ENCODE measurements at regions not wholly inside any gene's neighbourhood (a gene's known extent, or its start where the extent isn't known, plus 50 kb on each side); places are given as distances from the start of the nearest gene placed in this dataset.

GRCh38 chr5:171629628-171630349 is 155.8 kb upstream of the SMIM23 start:
- peak; percentile 78 for TF ChIP-seq CTCF (conservative IDR thresholded peaks at IDR 0.05; ENCODE audit: low read depth, low read length)
- peak overlapping the region; percentile 41 for H3K4me3 ChIP-seq (ENCODE audit: low read depth, low read length)
- DNase-seq (ENCODE audit: low read depth) = peak; percentile 65

GRCh38 chr5:171630350-171631065 is 155.1 kb upstream of the SMIM23 start:
- peak overlapping the region; percentile 11 for H3K4me3 ChIP-seq (ENCODE audit: low read depth, low read length)
- no peak for TF ChIP-seq CTCF (conservative IDR thresholded peaks at IDR 0.05; ENCODE audit: low read depth, low read length)
- no peak for DNase-seq (ENCODE audit: low read depth)

- no peak for DNase-seq (ENCODE audit: low read depth)
Measured at GRCh38 chr5:171632616-171633015, 153.0 kb upstream of the SMIM23 start.

GRCh38 chr5:171633776-171634470 is 151.7 kb upstream of the SMIM23 start:
- no peak overlapping the region for H3K4me3 ChIP-seq (ENCODE audit: low read depth, low read length)
- TF ChIP-seq CTCF (conservative IDR thresholded peaks at IDR 0.05; ENCODE audit: low read depth, low read length) = no peak
- no peak for DNase-seq (ENCODE audit: low read depth)

More at GRCh38 chr5:171632616-171633015, 153.0 kb upstream of the SMIM23 start:
- no peak overlapping the region for H3K4me3 ChIP-seq (ENCODE audit: low read depth, low read length)
- no peak for TF ChIP-seq CTCF (conservative IDR thresholded peaks at IDR 0.05; ENCODE audit: low read depth, low read length)

GRCh38 chr5:171634511-171634910 is 151.1 kb upstream of the SMIM23 start:
- no peak overlapping the region for H3K4me3 ChIP-seq (ENCODE audit: low read depth, low read length)
- DNase-seq (ENCODE audit: low read depth) = no peak
- TF ChIP-seq CTCF (conservative IDR thresholded peaks at IDR 0.05; ENCODE audit: low read depth, low read length) = no peak

GRCh38 chr5:171635028-171635427 is 150.6 kb upstream of the SMIM23 start:
- DNase-seq (ENCODE audit: low read depth) = no peak
- no peak for TF ChIP-seq CTCF (conservative IDR thresholded peaks at IDR 0.05; ENCODE audit: low read depth, low read length)
- no peak overlapping the region for H3K4me3 ChIP-seq (ENCODE audit: low read depth, low read length)
